ENCODE measurements at regions not wholly inside any gene's neighbourhood (a gene's known extent, or its start where the extent isn't known, plus 50 kb on each side); places are given as distances from the start of the nearest gene placed in this dataset.

DNA sequence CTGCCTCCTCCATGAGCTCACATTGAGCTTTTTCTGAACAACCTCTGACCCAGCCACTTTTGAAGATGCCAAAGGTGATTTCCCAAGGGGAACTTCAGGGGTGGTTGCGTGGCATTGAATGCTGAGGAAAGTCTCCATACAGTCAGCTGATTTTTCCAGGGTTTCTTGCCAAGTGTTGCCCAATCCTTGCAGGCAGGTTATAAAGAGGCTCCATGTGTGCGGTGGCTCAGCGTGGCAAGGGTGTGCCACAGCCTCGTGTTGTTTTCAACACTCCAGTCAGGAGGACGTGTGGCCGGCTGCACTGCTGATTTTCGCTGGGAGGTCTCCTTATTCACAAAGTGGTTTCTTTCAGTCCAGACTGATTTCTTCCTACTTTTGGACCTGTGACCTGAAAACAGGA, 81.4 kb upstream of the GATA6 start:
- Histone ChIP-seq H3K4me3 (replicated peaks in 1 of 3; ENCODE audit: insufficient read depth in 1 of 3, low read depth in 2 of 3, low read length in 3 of 3) (no peak overlapping the region), H4K20me1 (ENCODE audit: insufficient read depth, low read length) (no peaks in the 10 kb centered on the region), H3K27me3 (ENCODE audit: control insufficient read depth in 1 of 2, insufficient read depth in 2 of 2, low read length in 2 of 2) (no peaks in the 10 kb centered on the region), H3K36me3 (replicated peaks in 1 of 2; ENCODE audit: control insufficient read depth in 1 of 2, insufficient read depth in 2 of 2, low read length in 2 of 2) (no peaks in the 10 kb centered on the region), H3K79me2 (ENCODE audit: insufficient read depth, low read length) (no peaks in the 10 kb centered on the region), H3K4me2 (ENCODE audit: low read depth, low read length) (no peak overlapping the region), H3K9me3 (ENCODE audit: low read length) (no peaks in the 10 kb centered on the region), H3K27ac (ENCODE audit: extremely low read length, insufficient read depth, low read length) (no peak overlapping the region), H3K4me1 (ENCODE audit: insufficient read depth, low read length) (peaks cover 37% of the 10 kb centered on the region), H3K9ac (ENCODE audit: insufficient read depth, low read depth, low read length) (no peak overlapping the region), H2AFZ (ENCODE audit: low read length) (no peak overlapping the region)
- no TSS peak for BruUV-seq (replicated peaks)
- ChIA-PET POLR2A (no interaction called here), CTCF (ENCODE audit: low intra/inter-chr PET ratio, low total read pairs) (no interaction called here)
- WGBS (ENCODE audit: low lambda C conversion rate): 31% methylated on average over 7 of the region's 7 CpGs
- FAIRE-seq (no peak), DNase-seq (ENCODE audit: low spot score) (no peak), ATAC-seq (no peak)
- TF ChIP-seq TAF1 (CRISPR knock-in tag; IDR thresholded peaks at IDR 0.05) (no peak), CEBPB (IDR thresholded peaks at IDR 0.05; ENCODE audit: borderline replicate concordance, low read depth, low read length) (peak; percentile 47; the same call in 1 of the 2 replicates), ZKSCAN8 (CRISPR knock-in tag; IDR thresholded peaks at IDR 0.05; ENCODE audit: borderline replicate concordance) (no peak), CEBPG (CRISPR knock-in tag; IDR thresholded peaks at IDR 0.05) (0 out of 2 replicates have a peak, but pooled peaks have one; percentile 21), ZNF331 (CRISPR knock-in tag; IDR thresholded peaks at IDR 0.05) (no peak)
- TF ChIP-seq, protein P1, sequence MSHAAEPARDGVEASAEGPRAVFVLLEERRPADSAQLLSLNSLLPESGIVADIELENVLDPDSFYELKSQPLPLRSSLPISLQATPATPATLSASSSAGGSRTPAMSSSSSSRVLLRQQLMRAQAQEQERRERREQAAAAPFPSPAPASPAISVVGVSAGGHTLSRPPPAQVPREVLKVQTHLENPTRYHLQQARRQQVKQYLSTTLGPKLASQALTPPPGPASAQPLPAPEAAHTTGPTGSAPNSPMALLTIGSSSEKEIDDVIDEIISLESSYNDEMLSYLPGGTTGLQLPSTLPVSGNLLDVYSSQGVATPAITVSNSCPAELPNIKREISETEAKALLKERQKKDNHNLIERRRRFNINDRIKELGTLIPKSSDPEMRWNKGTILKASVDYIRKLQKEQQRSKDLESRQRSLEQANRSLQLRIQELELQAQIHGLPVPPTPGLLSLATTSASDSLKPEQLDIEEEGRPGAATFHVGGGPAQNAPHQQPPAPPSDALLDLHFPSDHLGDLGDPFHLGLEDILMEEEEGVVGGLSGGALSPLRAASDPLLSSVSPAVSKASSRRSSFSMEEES (CRISPR knock-in tag; IDR thresholded peaks at IDR 0.05): no peak
- in situ Hi-C loops (cut with HindIII; ENCODE audit: extremely low pct_ligation_motif_present, low pct_unique_long_range_greater_than_20kb): no loop called here
- intact Hi-C loops (cut with micrococcal nuclease; ENCODE audit: unreplicated experiment): no loop called here

- 51% methylated on average over 7 of the region's 12 CpGs for WGBS (ENCODE audit: low lambda C conversion rate)
- FAIRE-seq (no peak), ATAC-seq (no peak), DNase-seq (ENCODE audit: low spot score) (no peak)
- in situ Hi-C loops (cut with HindIII; ENCODE audit: extremely low pct_ligation_motif_present, low pct_unique_long_range_greater_than_20kb) (no loop called here), intact Hi-C loops (cut with micrococcal nuclease; ENCODE audit: unreplicated experiment) (no loop called here)
- H3K4me1 ChIP-seq (ENCODE audit: insufficient read depth, low read length): peaks cover 36% of the 10 kb centered on the region
- H3K4me3 ChIP-seq (replicated peaks in 1 of 3; ENCODE audit: insufficient read depth in 1 of 3, low read depth in 2 of 3, low read length in 3 of 3): no peak overlapping the region
- no TSS peak for BruUV-seq (replicated peaks)
- H3K36me3 ChIP-seq (replicated peaks in 1 of 2; ENCODE audit: control insufficient read depth in 1 of 2, insufficient read depth in 2 of 2, low read length in 2 of 2): no peaks in the 10 kb centered on the region
- CTCF ChIA-PET (ENCODE audit: low intra/inter-chr PET ratio, low total read pairs): no interaction called here
- POLR2A ChIA-PET: no interaction called here
- H3K27ac ChIP-seq (ENCODE audit: extremely low read length, insufficient read depth, low read length): no peak overlapping the region
- H2AFZ ChIP-seq (ENCODE audit: low read length): no peak overlapping the region
- H4K20me1 ChIP-seq (ENCODE audit: insufficient read depth, low read length): no peaks in the 10 kb centered on the region
- H3K27me3 ChIP-seq (ENCODE audit: control insufficient read depth in 1 of 2, insufficient read depth in 2 of 2, low read length in 2 of 2): no peaks in the 10 kb centered on the region
- no peak overlapping the region for H3K4me2 ChIP-seq (ENCODE audit: low read depth, low read length)
- no peaks in the 10 kb centered on the region for H3K9me3 ChIP-seq (ENCODE audit: low read length)
- H3K9ac ChIP-seq (ENCODE audit: insufficient read depth, low read depth, low read length): no peak overlapping the region
- H3K79me2 ChIP-seq (ENCODE audit: insufficient read depth, low read length): no peaks in the 10 kb centered on the region
- TF ChIP-seq, protein P2, sequence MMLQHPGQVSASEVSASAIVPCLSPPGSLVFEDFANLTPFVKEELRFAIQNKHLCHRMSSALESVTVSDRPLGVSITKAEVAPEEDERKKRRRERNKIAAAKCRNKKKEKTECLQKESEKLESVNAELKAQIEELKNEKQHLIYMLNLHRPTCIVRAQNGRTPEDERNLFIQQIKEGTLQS (CRISPR knock-in tag; IDR thresholded peaks at IDR 0.05): no peak
- TF ChIP-seq FOXK1 (CRISPR knock-in tag; IDR thresholded peaks at IDR 0.05; ENCODE audit: borderline replicate concordance, low read depth) (no peak), PRDM15 (CRISPR knock-in tag; IDR thresholded peaks at IDR 0.05) (no peak), ZNF850 (CRISPR knock-in tag; conservative IDR thresholded peaks at IDR 0.05) (no peak), ZNF335 (CRISPR knock-in tag; IDR thresholded peaks at IDR 0.05) (no peak), KLF16 (CRISPR knock-in tag; IDR thresholded peaks at IDR 0.05) (no peak), ZNF326 (CRISPR knock-in tag; IDR thresholded peaks at IDR 0.05; ENCODE audit: borderline replicate concordance) (no peak), TCF7 (IDR thresholded peaks at IDR 0.05; ENCODE audit: low read depth) (no peak), NFE2 (CRISPR knock-in tag; IDR thresholded peaks at IDR 0.05) (no peak)
Measured at GRCh38 chr18:22088996-22089640, 80.3 kb upstream of the GATA6 start.
